SK-N-MC (cell line): ENCODE measurements at regions not wholly inside any gene's neighbourhood (a gene's known extent, or its start where the extent isn't known, plus 50 kb on each side); places are given as distances from the start of the nearest gene placed in this dataset.
"Not testable (repeated sequence)": the region's sequence is repeated elsewhere in the genome, so short reads cannot be mapped to it uniquely, and the experiment has no call there.

Experiments
- EZH2 ChIP-seq: fragments of 200-600 bp; sonication (generic); IDR thresholded peaks from one replicate; pipeline ENCODE4 v1.6.1; 2017; ENCODE audit warnings: antibody characterized with exemption
- POLR2AphosphoS5 ChIP-seq: IDR thresholded peaks from 2 replicates; pipeline ENCODE4 v1.6.1; 2012; ENCODE audit warnings: mild to moderate bottlenecking, low read depth, low read length, borderline replicate concordance

DNA sequence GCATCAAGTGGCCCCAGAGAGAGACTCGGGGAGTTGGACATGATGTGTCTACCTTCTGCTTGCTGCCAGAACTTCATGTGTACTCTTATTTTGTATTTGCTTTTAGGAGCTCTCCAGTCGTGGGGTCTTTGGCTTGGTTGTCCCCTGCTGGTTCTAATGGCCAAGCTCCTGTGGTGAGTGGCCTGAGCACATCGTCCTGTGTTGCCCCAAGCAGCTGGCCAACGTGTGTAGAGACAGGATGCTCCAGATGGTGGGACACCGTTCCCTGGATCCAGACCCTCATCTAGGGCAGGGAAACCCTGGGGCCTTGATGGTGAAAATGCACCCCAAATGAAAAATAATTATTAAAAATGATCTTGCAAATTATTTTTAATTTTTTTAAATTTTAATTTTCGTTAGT, 65.8 kb downstream of the NPIPB5 start:
- TF ChIP-seq POLR2AphosphoS5, EZH2: not testable (repeated sequence)
